ENCODE measurements at regions not wholly inside any gene's neighbourhood (a gene's known extent, or its start where the extent isn't known, plus 50 kb on each side); places are given as distances from the start of the nearest gene placed in this dataset.
A peak's percentile ranks its signal among the peaks of the same experiment; 100 is the strongest.
"Not testable (repeated sequence)": the region's sequence is repeated elsewhere in the genome, so short reads cannot be mapped to it uniquely, and the experiment has no call there.

GRCh38 chr5:120153551-120153950 is 310.5 kb upstream of the PRR16 start:
- DNase-seq = no peak

GRCh38 chr5:120155873-120156272 is 308.2 kb upstream of the PRR16 start:
- DNase-seq = peak; percentile 68 to 71

DNA sequence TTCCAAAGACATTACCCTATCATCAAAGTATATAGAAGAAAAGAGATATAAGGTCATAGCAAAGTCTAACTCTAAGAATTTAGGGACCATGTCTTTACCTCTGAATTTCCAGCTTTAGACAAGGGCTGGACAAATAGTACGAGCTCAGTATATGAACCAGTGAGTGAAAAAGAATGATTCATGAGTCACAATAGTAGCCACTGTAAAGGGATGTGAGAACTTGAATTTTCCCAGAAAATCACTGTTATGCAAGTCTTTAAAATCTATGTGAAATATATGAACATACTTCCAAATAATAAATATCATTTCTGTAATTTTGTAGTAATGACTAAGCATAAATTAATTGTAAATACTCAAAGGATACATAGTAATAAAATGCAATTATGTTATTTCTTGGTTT is 305.9 kb upstream of the PRR16 start:
- DNase-seq = no peak

- no peak for DNase-seq
Measured at GRCh38 chr5:120159155-120159554, 304.9 kb upstream of the PRR16 start.

DNA sequence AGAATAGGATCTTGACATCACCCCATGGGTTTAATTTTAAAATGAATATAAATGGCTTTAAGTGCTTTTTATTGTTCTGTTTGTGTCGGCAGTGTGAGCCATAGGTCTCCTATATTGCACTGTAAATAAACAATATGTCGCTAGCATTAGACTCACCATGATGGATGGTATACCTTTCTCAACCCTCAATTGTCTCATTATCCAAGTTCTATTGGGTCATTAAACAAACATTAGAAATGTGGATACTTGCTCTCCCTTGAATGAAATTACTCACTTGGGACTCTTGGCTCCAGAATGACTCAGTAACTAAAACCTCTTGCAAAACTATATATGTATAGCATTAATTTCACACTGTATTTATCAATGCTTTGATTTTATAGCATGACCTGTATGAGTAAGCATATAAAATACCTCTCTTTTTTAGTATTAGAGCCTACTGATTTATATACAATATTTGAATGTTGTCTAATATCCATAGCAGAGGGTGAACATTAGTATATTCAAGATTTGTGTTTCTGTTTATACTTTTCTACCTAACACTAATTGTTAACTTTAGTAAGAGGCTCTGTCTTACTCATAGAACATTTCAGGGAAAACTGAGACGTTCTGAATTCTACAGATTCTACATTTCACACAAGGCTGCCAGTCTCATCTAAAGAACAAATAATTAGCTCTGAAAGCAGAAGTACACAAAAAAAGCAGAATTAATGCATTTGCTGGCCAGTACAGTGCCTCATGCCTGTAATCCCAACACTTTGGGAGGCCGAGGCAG is 303.8 kb upstream of the PRR16 start:
- no peak for DNase-seq

DNA sequence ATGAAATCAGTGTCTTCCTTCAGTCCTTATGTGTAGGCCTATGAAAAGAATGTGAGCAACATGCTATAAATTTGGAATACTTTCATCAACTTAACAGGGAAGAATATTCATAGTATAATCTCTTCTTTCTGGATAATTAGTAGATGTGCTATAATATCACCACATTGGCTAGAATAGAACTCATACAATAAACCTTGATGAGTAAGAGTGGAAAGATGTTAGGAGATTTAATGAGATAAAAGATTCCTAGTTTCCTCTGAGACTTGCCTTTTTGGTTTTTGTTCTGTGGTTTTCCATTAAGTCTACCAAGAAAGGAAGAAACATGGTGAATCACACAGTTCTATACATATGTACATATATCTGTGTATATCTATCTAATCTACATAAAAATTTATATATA is 301.8 kb upstream of the PRR16 start:
- no peak for DNase-seq

DNA sequence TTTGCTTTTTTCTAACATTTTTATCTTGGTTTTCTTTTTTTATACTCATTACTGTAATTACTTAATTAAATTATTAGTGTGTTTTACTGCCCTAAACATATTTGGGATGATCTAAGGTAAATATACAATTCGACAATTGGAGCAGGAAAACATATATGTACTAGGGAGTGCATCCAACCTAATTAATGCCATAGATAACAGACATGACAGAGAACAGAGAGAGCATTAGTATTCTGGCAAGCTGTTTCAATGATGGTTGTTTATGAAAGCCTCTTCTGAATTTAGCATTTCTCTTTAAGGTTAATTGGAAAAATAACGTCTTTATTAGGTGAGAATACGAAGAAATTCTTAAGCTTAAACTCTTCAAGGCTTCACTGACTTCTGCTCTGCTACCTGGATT is 300.1 kb upstream of the PRR16 start:
- no peak for DNase-seq

DNA sequence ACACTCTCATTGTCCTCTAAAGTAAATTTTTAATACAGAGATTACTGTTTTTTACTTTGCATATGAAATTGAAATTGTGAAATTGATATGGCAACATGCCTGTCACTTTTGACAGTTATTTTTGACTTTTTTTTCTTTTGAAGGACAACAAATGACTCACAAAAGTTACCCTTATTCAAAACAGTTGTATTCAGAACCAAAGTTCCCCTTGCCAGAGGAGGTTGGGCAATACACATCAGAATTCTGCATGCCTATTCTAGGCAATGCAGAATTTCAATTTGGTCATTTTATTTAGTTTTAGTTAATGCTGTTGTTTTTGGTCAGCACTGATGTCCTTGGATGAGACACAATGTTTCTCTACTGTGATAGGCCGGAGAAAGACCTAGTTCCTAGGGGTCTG is 299.1 kb upstream of the PRR16 start:
- no peak for DNase-seq

DNA sequence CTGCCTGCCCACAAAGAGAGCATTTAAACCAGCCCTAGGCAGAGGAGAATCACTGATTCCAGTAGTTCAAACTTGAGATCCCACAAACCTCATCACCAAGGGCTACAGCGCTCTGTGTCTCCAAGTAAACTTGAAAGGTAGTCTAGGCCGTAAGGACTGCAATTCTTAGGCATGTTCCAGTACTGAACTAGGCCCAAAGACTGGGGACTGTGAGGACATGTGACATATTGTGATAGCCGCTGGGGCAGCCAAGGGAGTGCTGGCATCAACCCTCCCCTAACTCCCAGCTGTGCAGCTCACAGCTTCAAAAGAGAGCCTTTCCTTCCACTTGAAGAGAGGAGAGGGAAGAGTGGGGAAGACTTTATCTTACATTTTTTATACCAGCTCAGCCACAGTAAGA is 291.0 kb upstream of the PRR16 start:
- no peak for DNase-seq

DNA sequence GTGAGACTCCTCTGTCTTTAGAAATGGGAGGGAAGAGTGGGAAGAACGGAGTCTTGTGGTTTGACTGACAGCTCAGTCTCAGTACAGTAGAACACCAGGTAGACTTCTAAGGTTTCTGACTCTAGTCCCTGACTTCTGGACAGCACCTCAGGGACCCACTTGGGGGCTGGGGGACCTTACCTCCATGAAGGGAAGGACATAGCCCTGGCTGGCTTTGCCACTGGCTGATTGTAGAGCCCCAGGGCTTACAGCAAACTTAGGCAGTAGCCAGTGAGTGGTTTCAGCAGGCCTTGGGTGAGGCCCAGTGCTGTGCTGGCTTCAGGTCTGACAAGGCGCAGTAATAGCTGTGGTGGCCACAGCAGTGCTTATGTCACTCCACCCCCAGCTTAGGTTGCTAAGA is 290.0 kb upstream of the PRR16 start:
- DNase-seq = no peak

- DNase-seq = not testable (repeated sequence)
Measured at GRCh38 chr5:120181238-120181637, 282.9 kb upstream of the PRR16 start.

DNA sequence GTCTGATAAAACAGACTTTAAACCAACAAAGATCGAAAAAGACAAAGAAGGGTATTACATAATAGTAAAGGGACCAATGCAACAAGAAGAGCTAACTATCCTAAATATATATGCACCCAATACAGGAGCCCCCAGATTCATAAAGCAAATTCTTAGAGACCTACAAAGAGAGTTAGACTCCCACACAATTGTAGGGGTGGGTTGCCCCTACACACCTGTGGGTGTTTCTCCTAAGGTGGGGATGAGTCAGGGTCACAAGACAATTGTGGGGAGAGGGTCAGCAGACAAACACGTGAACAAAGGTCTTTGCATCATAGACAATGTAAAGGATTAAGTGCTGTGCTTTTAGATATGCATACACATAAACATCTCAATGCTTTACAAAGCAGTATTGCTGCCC is 269.4 kb upstream of the PRR16 start:
- DNase-seq = not testable (repeated sequence)

- DNase-seq = no peak
Measured at GRCh38 chr5:120199559-120199958, 264.5 kb upstream of the PRR16 start.

DNA sequence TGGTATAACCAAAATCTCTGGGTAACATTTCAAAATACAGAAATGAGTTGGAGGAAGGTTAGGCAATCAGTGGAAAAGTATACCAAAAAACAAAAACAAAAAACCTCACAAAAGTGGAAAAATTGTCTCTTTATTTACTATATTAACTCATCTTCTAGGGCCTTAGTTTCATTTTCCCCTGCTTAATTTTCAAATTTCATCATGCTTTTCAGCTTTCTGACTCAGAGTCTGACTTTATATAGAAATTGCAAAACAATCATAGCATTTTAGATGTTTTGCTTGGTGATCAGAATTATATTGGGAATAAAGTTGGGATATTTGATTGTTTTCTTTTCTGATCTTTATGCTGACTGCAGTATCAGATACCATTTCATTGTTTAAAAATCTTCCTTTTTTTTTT is 257.0 kb upstream of the PRR16 start:
- DNase-seq = no peak

DNA sequence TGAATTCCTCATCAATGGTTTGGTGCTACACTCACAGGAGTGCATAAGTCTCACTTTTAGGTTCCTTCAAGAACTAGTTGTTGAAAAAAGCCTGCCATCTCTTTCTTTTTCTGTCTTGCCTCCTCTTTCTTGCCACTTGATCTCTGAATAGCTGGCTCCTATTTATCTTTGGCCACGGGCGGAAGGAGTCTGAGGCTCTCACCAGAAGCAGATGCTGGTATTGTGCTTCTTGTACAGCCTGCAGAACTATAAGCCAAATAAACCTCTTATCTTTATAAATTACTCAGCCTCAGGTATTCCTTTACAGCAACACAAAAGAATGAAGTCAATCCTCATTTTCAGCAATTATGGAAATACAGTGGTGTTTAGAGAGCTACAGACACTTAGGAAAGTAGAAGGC is 247.1 kb upstream of the PRR16 start:
- DNase-seq = no peak

- no peak for DNase-seq
Measured at GRCh38 chr5:120219988-120220387, 244.1 kb upstream of the PRR16 start.

DNA sequence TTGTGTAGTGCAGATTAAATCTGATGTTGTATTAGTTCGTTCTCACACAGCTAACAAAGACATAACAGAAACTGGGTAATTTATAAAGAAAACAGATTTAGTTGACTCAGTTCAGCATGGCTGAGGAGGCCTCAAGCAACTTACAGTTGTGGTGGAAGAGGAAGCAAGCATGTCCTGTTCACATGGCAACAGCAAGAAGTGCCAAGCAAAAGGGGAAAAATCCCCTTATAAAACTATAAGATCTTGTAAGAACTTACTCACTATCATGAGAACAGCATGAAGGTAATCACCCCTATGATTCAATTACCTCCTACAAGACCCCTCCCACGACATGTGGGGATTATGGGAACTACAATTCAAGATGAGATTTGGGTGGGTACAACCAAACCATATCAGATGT is 238.6 kb upstream of the PRR16 start:
- no peak for DNase-seq

DNA sequence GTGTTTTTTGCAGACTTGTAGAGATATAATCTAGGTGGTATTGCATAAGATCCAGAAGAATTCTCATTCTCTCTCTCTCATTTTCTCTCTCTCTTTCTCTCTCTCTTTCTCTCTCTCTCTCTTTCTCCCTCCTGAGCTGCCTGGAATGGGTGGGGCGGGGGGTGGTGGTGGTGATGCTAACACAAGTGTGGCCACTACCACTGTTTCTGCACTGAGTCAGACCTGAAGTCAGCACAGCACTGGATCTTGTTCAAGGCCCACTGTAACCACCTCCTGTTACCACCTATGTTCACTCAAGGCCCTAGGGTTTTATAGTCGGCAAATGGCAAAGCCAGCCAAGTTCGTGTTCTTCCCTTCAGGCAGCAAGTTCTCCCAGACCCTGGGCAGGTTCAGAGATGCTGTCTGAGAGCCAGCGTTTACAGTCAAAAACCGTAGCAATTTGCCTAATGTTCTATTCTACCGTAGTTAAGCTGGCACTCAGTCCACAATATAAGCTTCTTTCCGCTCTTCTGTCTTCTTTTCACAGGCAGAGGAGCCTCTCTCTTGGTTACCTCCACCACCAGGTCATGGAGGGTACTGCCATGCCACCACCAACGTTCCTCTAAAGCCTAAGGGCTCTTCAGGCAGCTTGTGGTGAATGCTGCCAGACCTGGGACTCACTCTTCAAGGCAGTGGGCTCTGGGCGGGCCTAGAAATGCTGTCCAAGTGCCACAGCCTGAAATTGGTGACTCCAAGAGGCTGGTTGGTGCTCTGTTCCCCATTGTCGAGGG is 235.7 kb upstream of the PRR16 start:
- no peak for DNase-seq

GRCh38 chr5:120229036-120229435 is 235.1 kb upstream of the PRR16 start:
- DNase-seq = no peak

GRCh38 chr5:120231563-120231962 is 232.5 kb upstream of the PRR16 start:
- DNase-seq = no peak

GRCh38 chr5:120236360-120236759 is 227.7 kb upstream of the PRR16 start:
- no peak for DNase-seq

DNA sequence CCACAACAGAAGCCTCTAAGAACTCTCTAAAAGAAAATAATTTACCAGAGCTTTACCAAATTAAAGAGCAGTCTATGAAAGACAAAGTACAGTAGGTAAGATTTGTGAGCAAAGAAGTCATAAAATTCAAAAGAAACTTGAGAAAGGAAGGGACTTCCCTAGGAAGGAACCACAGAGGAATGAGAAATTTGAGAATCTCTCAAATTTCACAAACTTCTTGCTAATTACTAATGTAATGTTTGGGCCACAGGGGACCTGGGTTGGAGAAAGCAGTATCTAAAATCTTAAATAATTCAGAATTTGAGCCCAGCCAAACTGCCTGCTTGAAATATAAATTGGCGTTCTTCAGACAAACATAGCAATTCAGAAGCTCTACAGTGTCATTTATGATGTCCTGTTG is 225.0 kb upstream of the PRR16 start:
- DNase-seq = no peak

DNA sequence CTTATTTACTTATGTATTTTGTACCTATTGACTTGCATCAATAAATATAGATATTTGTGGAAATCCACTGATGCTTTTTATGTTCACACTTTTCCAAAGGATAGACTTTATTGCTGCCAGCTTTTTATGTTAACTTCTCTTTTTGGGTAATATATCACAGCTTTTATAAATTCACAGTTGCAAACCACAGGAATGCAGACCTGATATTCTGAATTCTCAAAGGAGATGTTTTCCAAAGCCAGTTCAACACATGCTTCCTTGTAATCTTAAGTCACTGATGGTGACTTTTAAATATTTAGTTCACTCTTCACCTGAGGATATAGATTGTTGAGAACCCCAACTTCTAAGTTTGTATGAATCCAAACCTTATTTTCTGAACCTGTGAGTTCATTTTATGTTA is 223.4 kb upstream of the PRR16 start:
- no peak for DNase-seq

GRCh38 chr5:120241400-120241799 is 222.7 kb upstream of the PRR16 start:
- DNase-seq = no peak

DNA sequence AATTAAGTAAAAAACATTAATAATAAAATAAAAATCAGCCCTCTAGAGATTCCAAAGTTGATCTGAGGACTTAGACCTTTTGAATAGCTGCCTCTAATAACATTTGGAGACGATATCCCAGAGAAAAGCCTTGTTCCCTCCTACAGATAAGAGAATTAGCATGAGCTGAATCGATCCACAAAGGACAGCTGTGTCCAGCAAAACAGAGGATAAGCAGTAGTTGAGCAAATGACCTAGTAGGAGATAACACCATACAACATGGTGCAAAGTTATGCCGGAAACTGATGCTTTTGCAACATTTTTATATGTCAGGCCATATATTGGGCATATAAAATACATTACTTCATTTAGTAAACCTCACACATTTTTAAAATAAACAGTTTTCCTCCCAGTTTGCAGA is 212.2 kb upstream of the PRR16 start:
- no peak for DNase-seq

All from AML-193 (cell line).